HG02973 (cell line): ENCODE measurements at regions not wholly inside any gene's neighbourhood (a gene's known extent, or its start where the extent isn't known, plus 50 kb on each side); places are given as distances from the start of the nearest gene placed in this dataset.

Experiments used
- ATAC-seq: cut with Tn5 transposase; IDR thresholded peaks from one replicate; pipeline ENCODE4 v1.9.1; 2021; ENCODE audit warnings: moderate library complexity; ENCODE audit not compliant: unreplicated experiment

- no peak for ATAC-seq
Observed at GRCh38 chr6:145178391-145178790, 556.9 kb downstream of the EPM2A start.

GRCh38 chr6:145187491-145188206, 547.7 kb downstream of the EPM2A start:
- no peak for ATAC-seq

- no peak for ATAC-seq
Observed at GRCh38 chr6:145189836-145190235, 545.5 kb downstream of the EPM2A start.

GRCh38 chr6:145194389-145194788, 540.9 kb downstream of the EPM2A start:
- ATAC-seq, result no peak

GRCh38 chr6:145199961-145200360, 535.4 kb downstream of the EPM2A start:
- no peak for ATAC-seq

GRCh38 chr6:145204301-145204700, 531.0 kb downstream of the EPM2A start:
- no peak for ATAC-seq

GRCh38 chr6:145206247-145206907, 528.9 kb downstream of the EPM2A start:
- ATAC-seq, result no peak

- no peak for ATAC-seq
Observed at GRCh38 chr6:145208474-145208873, 526.8 kb downstream of the EPM2A start.

- no peak for ATAC-seq
Observed at GRCh38 chr6:145209272-145209671, 526.0 kb downstream of the EPM2A start.

- peak; percentile 18 for ATAC-seq
Observed at GRCh38 chr6:145212813-145213212, 522.5 kb downstream of the EPM2A start.

GRCh38 chr6:145213614-145214013, 521.7 kb downstream of the EPM2A start:
- peak; percentile 91 for ATAC-seq

- ATAC-seq, result no peak
Observed at GRCh38 chr6:145214570-145214969, 520.8 kb downstream of the EPM2A start.

- ATAC-seq, result no peak
Observed at GRCh38 chr6:145224450-145224849, 510.9 kb downstream of the EPM2A start.

- ATAC-seq, result no peak
Observed at GRCh38 chr6:145225500-145225899, 509.8 kb downstream of the EPM2A start.

- no peak for ATAC-seq
Observed at GRCh38 chr6:145227593-145227992, 507.7 kb downstream of the EPM2A start.

GRCh38 chr6:145228962-145229582, 506.2 kb downstream of the EPM2A start:
- no peak for ATAC-seq

GRCh38 chr6:145233955-145234354, 501.4 kb downstream of the EPM2A start:
- no peak for ATAC-seq

GRCh38 chr6:145235207-145235606, 500.1 kb downstream of the EPM2A start:
- no peak for ATAC-seq

GRCh38 chr6:145238787-145239186, 496.5 kb downstream of the EPM2A start:
- no peak for ATAC-seq

GRCh38 chr6:145241039-145241438, 494.3 kb downstream of the EPM2A start:
- no peak for ATAC-seq

GRCh38 chr6:145241721-145242120, 493.6 kb downstream of the EPM2A start:
- ATAC-seq, result no peak
